H1 (cell line): ENCODE measurements at regions not wholly inside any gene's neighbourhood (a gene's known extent, or its start where the extent isn't known, plus 50 kb on each side); places are given as distances from the start of the nearest gene placed in this dataset.
A peak's percentile ranks its signal among the peaks of the same experiment; 100 is the strongest.

Source experiments
- CTCF ChIA-PET: fragments of 300-600 bp; sonication (Branson Sonifier 250); formaldehyde crosslinking; loops from one replicate; lab custom pipeline; 2021; ENCODE audit not compliant: partially characterized antibody; lab: Charles Lee
- POLR2A ChIA-PET: fragments of 300-600 bp; sonication (Branson Sonifier 250); formaldehyde crosslinking; loops from one replicate; lab custom pipeline; 2021; ENCODE audit warnings: inconsistent platforms; ENCODE audit not compliant: partially characterized antibody; lab: Charles Lee
- DNase-seq, 2 experiments: peaks; one replicate each; pipeline versions ENCODE4 v3.0.0 to v3.0.0-alpha.2; 2010 to 2022; ENCODE audit warnings: low spot score in 2 of 2, low read depth in 1 of 2, mixed read lengths in 1 of 2
- FAIRE-seq: peaks from 2 replicates; lab custom pipeline; 2011; peaks lifted over from hg19 to GRCh38; lab: Jason Lieb, UNC
- H2AFZ ChIP-seq: 2 replicates; pipeline ENCODE4 v1.8.1; 2012; ENCODE audit warnings: low read length, inconsistent platforms
- H2AK5ac ChIP-seq: 2 replicates; pipeline ENCODE4 v1.6.1; 2013; ENCODE audit warnings: low read depth, low read length
- H2BK120ac ChIP-seq: replicated peaks from 2 replicates; pipeline ENCODE3; 2013; ENCODE audit warnings: low read depth, low read length, inconsistent platforms
- H2BK12ac ChIP-seq: 2 replicates; pipeline ENCODE4 v1.6.1; 2013; ENCODE audit warnings: low read depth, low read length
- H2BK15ac ChIP-seq: 2 replicates; pipeline ENCODE4 v1.6.1; 2013; ENCODE audit warnings: low read length
- H2BK20ac ChIP-seq: 2 replicates; pipeline ENCODE4 v1.6.1; 2013; ENCODE audit warnings: low read length
- H2BK5ac ChIP-seq: 2 replicates; pipeline ENCODE4 v1.6.1; 2013; ENCODE audit warnings: low read depth, low read length
- H3K14ac ChIP-seq: 2 replicates; pipeline ENCODE4 v1.6.1; 2013; ENCODE audit warnings: inconsistent platforms; ENCODE audit not compliant: insufficient read length
- H3K18ac ChIP-seq: 2 replicates; pipeline ENCODE4 v1.6.1; 2013; ENCODE audit warnings: low read length; ENCODE audit errors: extremely low read depth
- H3K23ac ChIP-seq: 2 replicates; pipeline ENCODE4 v1.6.1; 2013; ENCODE audit warnings: inconsistent platforms; ENCODE audit not compliant: insufficient read length
- H3K23me2 ChIP-seq: 2 replicates; pipeline ENCODE4 v1.6.1; 2013; ENCODE audit warnings: low read depth, low read length
- H3K27ac ChIP-seq: 2 replicates; pipeline ENCODE4 v1.6.1; 2011; ENCODE audit warnings: low read depth, low read length, inconsistent platforms
- H3K27me3 ChIP-seq, 4 experiments: replicated peaks in 1 of 4; 1 replicate in 1 of 4; 2 replicates in 3 of 4; pipeline versions ENCODE4 v1.6.1 to v1.8.1; 2011 to 2013; ENCODE audit warnings: low read length in 3 of 4, mild to moderate bottlenecking in 3 of 4, inconsistent platforms in 2 of 4, mixed read lengths in 2 of 4, moderate library complexity in 1 of 4; ENCODE audit not compliant: control insufficient read depth in 3 of 4, insufficient read depth in 3 of 4; ENCODE audit errors: extremely low read depth in 1 of 4
- H3K36me3 ChIP-seq, 4 experiments: 2 replicates each; pipeline versions ENCODE4 v1.6.1 to v1.8.1; 2011 to 2013; ENCODE audit warnings: mild to moderate bottlenecking in 4 of 4, low read length in 3 of 4, moderate library complexity in 2 of 4, control low read depth in 1 of 4, inconsistent platforms in 1 of 4; ENCODE audit not compliant: insufficient read depth in 4 of 4, control insufficient read depth in 2 of 4
- H3K4ac ChIP-seq: replicated peaks from 2 replicates; pipeline ENCODE3; 2013; ENCODE audit warnings: low read length, low read depth, mixed read lengths, inconsistent platforms; ENCODE audit not compliant: insufficient read length
- H3K4me1 ChIP-seq, 4 experiments: replicated peaks in 1 of 4; 1 replicate in 1 of 4; 2 replicates in 3 of 4; pipeline versions ENCODE4 v1.6.1 to v1.8.1; 2011 to 2013; ENCODE audit warnings: low read length in 3 of 4, inconsistent platforms in 2 of 4, mixed read lengths in 1 of 4; ENCODE audit not compliant: insufficient read depth in 4 of 4, control insufficient read depth in 3 of 4
- H3K4me2 ChIP-seq, 2 experiments: 2 replicates each; pipeline versions ENCODE4 v1.6.1 to v1.8.1; 2011 to 2013; ENCODE audit warnings: low read depth in 2 of 2, low read length in 2 of 2, control low read depth in 1 of 2, inconsistent platforms in 1 of 2, mild to moderate bottlenecking in 1 of 2; ENCODE audit not compliant: insufficient read depth in 1 of 2
- H3K4me3 ChIP-seq, 4 experiments: fragments of 200-600, 300-600 bp in 1 of 4; sonication (generic), shearing (Covaris generic), sonication (Bioruptor Twin) in 1 of 4; 2 replicates each; pipeline versions ENCODE4 v1.5.1 to v1.8.1; 2011 to 2016; ENCODE audit warnings: low read length in 4 of 4, low read depth in 3 of 4, control low read depth in 2 of 4, inconsistent platforms in 2 of 4, mild to moderate bottlenecking in 2 of 4, mixed read lengths in 1 of 4, moderate library complexity in 1 of 4; ENCODE audit not compliant: insufficient read depth in 2 of 4; ENCODE audit errors: extremely low read depth in 1 of 4
- H3K56ac ChIP-seq: replicated peaks from 2 replicates; pipeline ENCODE3; 2013; ENCODE audit warnings: low read depth, mild to moderate bottlenecking, mixed read lengths, low read length, inconsistent platforms; ENCODE audit not compliant: insufficient read length
- H3K79me1 ChIP-seq: 2 replicates; pipeline ENCODE4 v1.6.1; 2013; ENCODE audit warnings: low read depth, low read length, control low read depth
- H3K79me2 ChIP-seq, 2 experiments: 2 replicates each; pipeline versions ENCODE4 v1.6.1 to v1.8.1; 2012 to 2013; ENCODE audit warnings: low read length in 2 of 2, mild to moderate bottlenecking in 2 of 2, inconsistent platforms in 1 of 2; ENCODE audit not compliant: insufficient read depth in 2 of 2, control insufficient read depth in 1 of 2
- H3K9ac ChIP-seq, 4 experiments: replicated peaks in 1 of 4; 1 replicate in 1 of 4; 2 replicates in 3 of 4; pipeline versions ENCODE4 v1.6.1 to v1.8.1; 2011 to 2013; ENCODE audit warnings: low read depth in 3 of 4, low read length in 3 of 4, control low read depth in 2 of 4, mild to moderate bottlenecking in 2 of 4, moderate library complexity in 2 of 4, inconsistent platforms in 1 of 4; ENCODE audit errors: extremely low read depth in 1 of 4
- H3K9me3 ChIP-seq, 2 experiments: 2 replicates each; pipeline versions ENCODE4 v1.6.1 to v1.8.1; 2012 to 2013; ENCODE audit warnings: mild to moderate bottlenecking in 2 of 2, moderate library complexity in 2 of 2, control low read depth in 1 of 2, inconsistent platforms in 1 of 2, low read depth in 1 of 2, low read length in 1 of 2, mixed read lengths in 1 of 2; ENCODE audit not compliant: insufficient read depth in 2 of 2
- H4K20me1 ChIP-seq, 2 experiments: replicated peaks in 1 of 2; 2 replicates each; pipeline versions ENCODE3 to v1.8.1; 2011 to 2013; ENCODE audit warnings: inconsistent platforms in 2 of 2, low read length in 2 of 2, mild to moderate bottlenecking in 1 of 2; ENCODE audit not compliant: insufficient read depth in 2 of 2, control insufficient read depth in 1 of 2
- H4K5ac ChIP-seq: 2 replicates; pipeline ENCODE4 v1.6.1; 2013; ENCODE audit warnings: low read length, low read depth, mixed read lengths, inconsistent platforms; ENCODE audit not compliant: insufficient read length
- H4K8ac ChIP-seq: 2 replicates; pipeline ENCODE4 v1.8.0; 2013; ENCODE audit warnings: mild to moderate bottlenecking, moderate library complexity, low read length, inconsistent platforms; ENCODE audit not compliant: insufficient read depth; ENCODE audit errors: extremely low read depth
- H4K91ac ChIP-seq: replicated peaks from 2 replicates; pipeline ENCODE3; 2013; ENCODE audit warnings: low read length, mixed read lengths, inconsistent platforms; ENCODE audit not compliant: insufficient read length
- ASH2L ChIP-seq: fragments of 200-600, 300-600 bp; sonication (generic); IDR thresholded peaks from one replicate; pipeline ENCODE4 v1.7.1; 2017; ENCODE audit warnings: low read length
- CBX8 ChIP-seq: fragments of 300-800, 300-1000 bp; sonication (generic); IDR thresholded peaks from 2 replicates; pipeline ENCODE4 v1.7.1; 2016; ENCODE audit warnings: low read depth, low read length, borderline replicate concordance
- GABPA ChIP-seq: IDR thresholded peaks from 2 replicates; pipeline ENCODE4 v1.6.1; 2011; ENCODE audit warnings: mild to moderate bottlenecking, low read length, moderate library complexity, borderline replicate concordance; ENCODE audit not compliant: insufficient read depth
- KDM1A ChIP-seq: fragments of 200-600, 300-600 bp; sonication (generic); IDR thresholded peaks from 2 replicates; pipeline ENCODE4 v1.7.1; 2016; ENCODE audit warnings: mild to moderate bottlenecking, low read length, borderline replicate concordance
- MAFK ChIP-seq: IDR thresholded peaks from 2 replicates; pipeline ENCODE4 v1.6.1; 2012; ENCODE audit warnings: low read depth, mild to moderate bottlenecking, improper control_type of control experiment, low read length
- SIX5 ChIP-seq: IDR thresholded peaks from 2 replicates; pipeline ENCODE4 v1.6.1; 2011; ENCODE audit warnings: mild to moderate bottlenecking, low read depth, low read length
- TAF1 ChIP-seq: IDR thresholded peaks from 2 replicates; pipeline ENCODE4 v1.6.1; 2011; ENCODE audit warnings: mild to moderate bottlenecking, low read depth, low read length
- TAF7 ChIP-seq: optimal IDR thresholded peaks from 2 replicates; pipeline ENCODE3; 2011; ENCODE audit warnings: low read depth, mild to moderate bottlenecking, inconsistent platforms, low read length, moderate library complexity, borderline replicate concordance
- TCF12 ChIP-seq: IDR thresholded peaks from 2 replicates; pipeline ENCODE4 v1.6.1; 2011; ENCODE audit warnings: low read depth, mild to moderate bottlenecking, low read length
- TEAD4 ChIP-seq: IDR thresholded peaks from 2 replicates; pipeline ENCODE4 v1.6.1; 2012; ENCODE audit warnings: low read depth, low read length, inconsistent platforms, mixed read lengths
- WGBS, 2 experiments: shearing (Covaris generic) in 1 of 2; methylation state at CpG; one replicate each; pipeline versions ENCODE4 v1.1.6 to v1.1.7; 2013 to 2015; ENCODE audit warnings: low lambda C conversion rate in 2 of 2, mixed read lengths in 2 of 2, inconsistent platforms in 1 of 2, low coverage in 1 of 2, missing lambda C conversion rate in 1 of 2; ENCODE audit not compliant: insufficient replicate concordance in 2 of 2, insufficient coverage in 1 of 2, insufficient read length in 1 of 2; ENCODE audit errors: extremely low coverage in 1 of 2, missing lambda C conversion rate in 1 of 2; 5-methylcytosine and 5-hydroxymethylcytosine counted together
- TF ChIP-seq, protein P1 (sequence below): IDR thresholded peaks from 2 replicates; pipeline ENCODE4 v1.6.1; 2011; ENCODE audit warnings: low read depth, mild to moderate bottlenecking, low read length; ENCODE audit not compliant: insufficient read depth
- TF ChIP-seq, protein P2 (sequence below): IDR thresholded peaks from 2 replicates; pipeline ENCODE4 v1.6.1; 2011; ENCODE audit warnings: low read length, improper control_type of control experiment

DNA sequence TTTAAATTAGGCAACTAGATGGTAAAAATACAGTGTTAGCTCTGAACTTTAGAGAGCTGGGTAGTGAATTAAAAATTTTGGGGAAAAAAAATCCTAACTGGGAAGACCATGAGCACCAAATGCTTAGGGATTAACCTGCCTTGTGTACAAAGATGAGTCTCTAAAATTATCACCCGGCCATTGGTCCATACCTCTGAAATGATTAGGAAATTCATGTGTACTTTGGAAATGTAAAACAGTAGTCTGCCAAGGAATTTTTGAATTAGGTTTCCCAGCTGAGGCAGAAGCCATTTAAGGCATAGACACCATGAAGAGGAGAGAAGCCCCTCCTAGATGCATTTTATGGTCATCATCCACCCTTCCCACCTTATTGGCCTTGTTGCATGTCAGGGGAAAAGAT, 670.5 kb upstream of the SALL1 start:
- Histone ChIP-seq H2BK120ac (no peak overlapping the region), H3K4me3 (no peak overlapping the region), H2AFZ (0 out of 2 replicates have a peak overlapping the region, but pooled peaks have one; percentile 16), H3K27ac (no peak overlapping the region), H3K4ac (no peak overlapping the region), H3K9me3 (no peaks in the 10 kb centered on the region), H4K91ac (no peak overlapping the region), H3K23me2 (no peaks in the 10 kb centered on the region), H4K5ac (no peak overlapping the region), H2BK20ac (no peak overlapping the region), H3K9ac (no peak overlapping the region), H3K23ac (no peak overlapping the region), H4K8ac (no peak overlapping the region), H2BK5ac (no peak overlapping the region), H3K36me3 (no peaks in the 10 kb centered on the region), H3K79me1 (no peaks in the 10 kb centered on the region), H3K4me2 (no peak overlapping the region), H2BK12ac (no peak overlapping the region), H3K79me2 (no peaks in the 10 kb centered on the region), H3K14ac (no peak overlapping the region), H2BK15ac (no peak overlapping the region), H2AK5ac (no peak overlapping the region), H3K27me3 (no peaks in the 10 kb centered on the region), H3K56ac (no peak overlapping the region), H3K18ac (no peak overlapping the region), H3K4me1 (no peaks in the 10 kb centered on the region), H4K20me1 (no peaks in the 10 kb centered on the region)
- POLR2A ChIA-PET = interaction anchor here (0.6 kb wide), 1 partner anchor 381 kb away, joined by 3 read pairs; no protein-coding TSS in a partner anchor
- 93% methylated on average over 1 of the region's 1 CpG; no CpG with 5 or more reads in 1 of the 2 experiments for WGBS, 2 experiments
- FAIRE-seq = no peak
- CTCF ChIA-PET = interaction anchor here (0.6 to 19.0 kb wide), 4 partner anchors 9 to 1216 kb away, joined by 3 to 424 read pairs (median 4); no protein-coding TSS in a partner anchor
- no peak for DNase-seq
- no peak for TF ChIP-seq CBX8
- TF ChIP-seq GABPA = no peak
- TF ChIP-seq TAF1 = no peak
- no peak for TF ChIP-seq TEAD4
- TF ChIP-seq SIX5 = no peak
- no peak for TF ChIP-seq MAFK
- no peak for TF ChIP-seq ASH2L
- TF ChIP-seq, protein P1, sequence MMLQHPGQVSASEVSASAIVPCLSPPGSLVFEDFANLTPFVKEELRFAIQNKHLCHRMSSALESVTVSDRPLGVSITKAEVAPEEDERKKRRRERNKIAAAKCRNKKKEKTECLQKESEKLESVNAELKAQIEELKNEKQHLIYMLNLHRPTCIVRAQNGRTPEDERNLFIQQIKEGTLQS = no peak
- TF ChIP-seq KDM1A = no peak
- TF ChIP-seq TCF12 = no peak
- no peak for TF ChIP-seq TAF7
- TF ChIP-seq, protein P2, sequence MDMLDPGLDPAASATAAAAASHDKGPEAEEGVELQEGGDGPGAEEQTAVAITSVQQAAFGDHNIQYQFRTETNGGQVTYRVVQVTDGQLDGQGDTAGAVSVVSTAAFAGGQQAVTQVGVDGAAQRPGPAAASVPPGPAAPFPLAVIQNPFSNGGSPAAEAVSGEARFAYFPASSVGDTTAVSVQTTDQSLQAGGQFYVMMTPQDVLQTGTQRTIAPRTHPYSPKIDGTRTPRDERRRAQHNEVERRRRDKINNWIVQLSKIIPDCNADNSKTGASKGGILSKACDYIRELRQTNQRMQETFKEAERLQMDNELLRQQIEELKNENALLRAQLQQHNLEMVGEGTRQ = no peak
